ENCODE measurements at regions not wholly inside any gene's neighbourhood (a gene's known extent, or its start where the extent isn't known, plus 50 kb on each side); places are given as distances from the start of the nearest gene placed in this dataset.
"Not testable (repeated sequence)": the region's sequence is repeated elsewhere in the genome, so short reads cannot be mapped to it uniquely, and the experiment has no call there.

GRCh38 chr2:160803881-160804280 lies 310.3 kb upstream of the RBMS1 start:
- DNase-seq (ENCODE audit: low spot score) = no peak

GRCh38 chr2:160810406-160810805 lies 316.8 kb upstream of the RBMS1 start:
- DNase-seq (ENCODE audit: low spot score) = no peak

GRCh38 chr2:160812830-160813505 lies 319.4 kb upstream of the RBMS1 start:
- no peak for DNase-seq (ENCODE audit: low spot score)

- DNase-seq (ENCODE audit: low spot score) = no peak
Observed at GRCh38 chr2:160813506-160813858, 319.9 kb upstream of the RBMS1 start.

GRCh38 chr2:160816916-160817499 lies 323.4 kb upstream of the RBMS1 start:
- DNase-seq (ENCODE audit: low spot score) = no peak

GRCh38 chr2:160820691-160821090 lies 327.1 kb upstream of the RBMS1 start:
- no peak for DNase-seq (ENCODE audit: low spot score)

- DNase-seq (ENCODE audit: low spot score) = no peak
Observed at GRCh38 chr2:160822006-160822405, 328.4 kb upstream of the RBMS1 start.

GRCh38 chr2:160825433-160825832 lies 331.8 kb upstream of the RBMS1 start:
- DNase-seq (ENCODE audit: low spot score) = no peak

GRCh38 chr2:160826496-160826895 lies 332.9 kb upstream of the RBMS1 start:
- DNase-seq (ENCODE audit: low spot score) = no peak

GRCh38 chr2:160828076-160828475 lies 332.2 kb upstream of the TANK start:
- DNase-seq (ENCODE audit: low spot score) = no peak

GRCh38 chr2:160832381-160832780 lies 327.8 kb upstream of the TANK start:
- DNase-seq (ENCODE audit: low spot score) = not testable (repeated sequence)

GRCh38 chr2:160835166-160835565 lies 325.1 kb upstream of the TANK start:
- no peak for DNase-seq (ENCODE audit: low spot score)

- DNase-seq (ENCODE audit: low spot score) = no peak
Observed at GRCh38 chr2:160836755-160837154, 323.5 kb upstream of the TANK start.

- DNase-seq (ENCODE audit: low spot score) = no peak
Observed at GRCh38 chr2:160837416-160837815, 322.8 kb upstream of the TANK start.

- no peak for DNase-seq (ENCODE audit: low spot score)
Observed at GRCh38 chr2:160838147-160838546, 322.1 kb upstream of the TANK start.

GRCh38 chr2:160838691-160839090 lies 321.5 kb upstream of the TANK start:
- no peak for DNase-seq (ENCODE audit: low spot score)

GRCh38 chr2:160842286-160842685 lies 317.9 kb upstream of the TANK start:
- DNase-seq (ENCODE audit: low spot score) = no peak

- DNase-seq (ENCODE audit: low spot score) = no peak
Observed at GRCh38 chr2:160859096-160859495, 301.1 kb upstream of the TANK start.

GRCh38 chr2:160862226-160862625 lies 298.0 kb upstream of the TANK start:
- no peak for DNase-seq (ENCODE audit: low spot score)

GRCh38 chr2:160868891-160869290 lies 291.3 kb upstream of the TANK start:
- no peak for DNase-seq (ENCODE audit: low spot score)

GRCh38 chr2:160869411-160869810 lies 290.8 kb upstream of the TANK start:
- DNase-seq (ENCODE audit: low spot score) = no peak

GRCh38 chr2:160870729-160871465 lies 289.3 kb upstream of the TANK start:
- no peak for DNase-seq (ENCODE audit: low spot score)

- no peak for DNase-seq (ENCODE audit: low spot score)
Observed at GRCh38 chr2:160871953-160872352, 288.3 kb upstream of the TANK start.

GRCh38 chr2:160876029-160876428 lies 284.2 kb upstream of the TANK start:
- no peak for DNase-seq (ENCODE audit: low spot score)

Measured in hematopoietic multipotent progenitor cell treated with erythropoietin and hydrocortisone succinate and interleukin-3 and kit ligand, for 15 days (in vitro differentiated cells).